Esophagus muscularis mucosa (tissue), 4 donors: ENCODE measurements at regions not wholly inside any gene's neighbourhood (a gene's known extent, or its start where the extent isn't known, plus 50 kb on each side); places are given as distances from the start of the nearest gene placed in this dataset.

ENCODE experiments used
- DNase-seq: peaks from one replicate; pipeline ENCODE4 v3.0.0-alpha.2; 2017; ENCODE audit errors: extremely low spot score
- H3K27ac ChIP-seq, 4 donors: fragments of 200-600 bp; sonication (generic); replicated peaks in 1 of 4; 1 replicate in 3 of 4; 2 replicates in 1 of 4; pipeline ENCODE4 v1.5.1; 2016 to 2019; ENCODE audit warnings: mild to moderate bottlenecking in 1 of 4
- H3K27me3 ChIP-seq, 4 donors: fragments of 200-600 bp; sonication (generic); one replicate each; pipeline versions ENCODE4 v1.5.1 to v1.6.0; 2016 to 2019
- H3K36me3 ChIP-seq, 4 donors: fragments of 200-600 bp; sonication (generic); one replicate each; pipeline ENCODE4 v1.5.1; 2016 to 2019
- H3K4me1 ChIP-seq, 4 donors: fragments of 200-600 bp; sonication (generic); one replicate each; pipeline ENCODE4 v1.5.1; 2016 to 2019
- H3K4me3 ChIP-seq, 4 donors: fragments of 200-600 bp; sonication (generic); 1 replicate in 2 of 4; 2 replicates in 2 of 4; pipeline ENCODE4 v1.5.1; 2016 to 2019; ENCODE audit warnings: mild to moderate bottlenecking in 4 of 4, moderate library complexity in 1 of 4
- H3K9me3 ChIP-seq, 4 donors: fragments of 200-600 bp; sonication (generic); 1 replicate in 3 of 4; 2 replicates in 1 of 4; pipeline ENCODE4 v1.5.1; 2016 to 2019
- EP300 ChIP-seq: sonication (generic); formaldehyde crosslinking; IDR thresholded peaks from one replicate; pipeline ENCODE4 v1.6.1; 2017; ENCODE audit warnings: antibody characterized with exemption
- POLR2A ChIP-seq: fragments of 450-650 bp; IDR thresholded peaks from one replicate; pipeline ENCODE4 v1.6.1; 2017; ENCODE audit warnings: antibody characterized with exemption, moderate library complexity, mild to moderate bottlenecking, low read depth
- POLR2AphosphoS5 ChIP-seq, 2 donors: sonication (generic); formaldehyde crosslinking; IDR thresholded peaks; one replicate each; pipeline ENCODE4 v1.6.1; 2017; ENCODE audit warnings: antibody characterized with exemption in 2 of 2
- WGBS: methylation state at CpG from one replicate; pipeline ENCODE4 v1.1.5; 2018; 5-methylcytosine and 5-hydroxymethylcytosine counted together
- intact Hi-C: fragments of 100-400 bp; cut with DNase I; formaldehyde crosslinking; loops from one replicate; pipeline ENCODE4 v1.15.1; 2023
- TF ChIP-seq, protein P1 (sequence below), 3 experiments: fragments of 200-600 bp in 2 of 3; fragments of 450-650 bp in 1 of 3; sonication (generic) in 2 of 3; IDR thresholded peaks; one replicate each; pipeline ENCODE4 v1.5.1; 2017 to 2019; ENCODE audit warnings: antibody characterized with exemption in 3 of 3, mild to moderate bottlenecking in 2 of 3, moderate library complexity in 1 of 3

DNA sequence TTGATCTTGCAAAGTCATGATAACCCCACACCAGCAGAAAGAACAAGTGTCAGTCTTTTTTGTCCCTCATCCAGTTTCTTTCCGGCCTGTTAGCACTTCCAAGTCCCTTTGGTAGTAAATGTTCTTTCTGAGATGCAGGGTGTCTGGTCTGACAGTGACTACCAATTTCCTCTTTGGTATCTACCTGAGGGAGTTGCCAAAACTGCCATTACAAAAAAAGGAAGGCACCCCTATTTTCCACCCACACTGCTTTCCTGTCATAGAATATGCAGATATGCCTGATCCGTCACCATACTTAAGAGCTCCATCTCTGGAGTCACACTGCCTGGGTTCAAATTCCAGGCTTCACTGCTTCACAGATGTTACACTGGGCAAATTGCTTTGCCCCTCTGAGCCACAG lies 72.4 kb downstream of the ZNF281 start:
- Histone ChIP-seq H3K4me1 (peaks cover 0 to 5% (median 2%) of the 10 kb centered on the region in 4 donors), H3K36me3 (no peaks in the 10 kb centered on the region), H3K27me3 (no peaks in the 10 kb centered on the region), H3K27ac (no peak overlapping the region), H3K4me3 (no peak overlapping the region), H3K9me3 (no peaks in the 10 kb centered on the region)
- TF ChIP-seq, protein P1, sequence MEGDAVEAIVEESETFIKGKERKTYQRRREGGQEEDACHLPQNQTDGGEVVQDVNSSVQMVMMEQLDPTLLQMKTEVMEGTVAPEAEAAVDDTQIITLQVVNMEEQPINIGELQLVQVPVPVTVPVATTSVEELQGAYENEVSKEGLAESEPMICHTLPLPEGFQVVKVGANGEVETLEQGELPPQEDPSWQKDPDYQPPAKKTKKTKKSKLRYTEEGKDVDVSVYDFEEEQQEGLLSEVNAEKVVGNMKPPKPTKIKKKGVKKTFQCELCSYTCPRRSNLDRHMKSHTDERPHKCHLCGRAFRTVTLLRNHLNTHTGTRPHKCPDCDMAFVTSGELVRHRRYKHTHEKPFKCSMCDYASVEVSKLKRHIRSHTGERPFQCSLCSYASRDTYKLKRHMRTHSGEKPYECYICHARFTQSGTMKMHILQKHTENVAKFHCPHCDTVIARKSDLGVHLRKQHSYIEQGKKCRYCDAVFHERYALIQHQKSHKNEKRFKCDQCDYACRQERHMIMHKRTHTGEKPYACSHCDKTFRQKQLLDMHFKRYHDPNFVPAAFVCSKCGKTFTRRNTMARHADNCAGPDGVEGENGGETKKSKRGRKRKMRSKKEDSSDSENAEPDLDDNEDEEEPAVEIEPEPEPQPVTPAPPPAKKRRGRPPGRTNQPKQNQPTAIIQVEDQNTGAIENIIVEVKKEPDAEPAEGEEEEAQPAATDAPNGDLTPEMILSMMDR (IDR thresholded peaks at IDR 0.05) = no peak
- TF ChIP-seq EP300 (no peak), POLR2A (no peak), POLR2AphosphoS5 (IDR thresholded peaks at IDR 0.05) (no peak)
- DNase-seq = no peak
- intact Hi-C loops = no loop called here
- WGBS = 67% methylated on average over 2 of the region's 2 CpGs

DNA sequence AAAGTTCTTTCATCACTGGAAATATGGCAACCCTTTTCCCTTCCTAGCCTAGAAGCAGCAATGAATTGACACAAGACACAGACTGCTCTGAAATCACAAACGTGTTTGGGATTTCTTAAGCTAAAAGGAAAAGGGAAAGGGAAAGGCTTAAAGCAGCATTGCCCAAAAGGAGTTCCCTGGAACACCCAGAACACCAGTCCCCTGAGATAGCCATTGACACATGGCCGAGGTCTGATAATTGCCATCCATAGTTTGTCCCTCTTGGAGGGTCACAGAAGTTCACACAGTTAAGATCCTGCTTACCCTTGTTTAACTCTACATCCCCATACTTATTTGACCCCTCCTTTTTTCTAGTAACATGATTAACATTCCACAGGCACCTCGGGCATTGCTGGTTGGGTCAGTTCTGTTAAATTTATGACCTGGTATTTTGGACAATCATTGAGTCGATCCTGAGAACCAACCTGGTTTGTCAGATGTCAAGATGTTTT lies 72.9 kb downstream of the ZNF281 start:
- no peak overlapping the region for H3K27ac ChIP-seq
- no peaks in the 10 kb centered on the region for H3K27me3 ChIP-seq
- peaks cover 0 to 5% (median 2%) of the 10 kb centered on the region in 4 donors for H3K4me1 ChIP-seq
- no peak overlapping the region for H3K4me3 ChIP-seq
- DNase-seq = no peak
- H3K9me3 ChIP-seq = no peaks in the 10 kb centered on the region
- WGBS = 46% methylated on average over 4 of the region's 4 CpGs
- intact Hi-C loops = no loop called here
- H3K36me3 ChIP-seq = no peaks in the 10 kb centered on the region
- no peak for TF ChIP-seq POLR2AphosphoS5 (IDR thresholded peaks at IDR 0.05)

DNA sequence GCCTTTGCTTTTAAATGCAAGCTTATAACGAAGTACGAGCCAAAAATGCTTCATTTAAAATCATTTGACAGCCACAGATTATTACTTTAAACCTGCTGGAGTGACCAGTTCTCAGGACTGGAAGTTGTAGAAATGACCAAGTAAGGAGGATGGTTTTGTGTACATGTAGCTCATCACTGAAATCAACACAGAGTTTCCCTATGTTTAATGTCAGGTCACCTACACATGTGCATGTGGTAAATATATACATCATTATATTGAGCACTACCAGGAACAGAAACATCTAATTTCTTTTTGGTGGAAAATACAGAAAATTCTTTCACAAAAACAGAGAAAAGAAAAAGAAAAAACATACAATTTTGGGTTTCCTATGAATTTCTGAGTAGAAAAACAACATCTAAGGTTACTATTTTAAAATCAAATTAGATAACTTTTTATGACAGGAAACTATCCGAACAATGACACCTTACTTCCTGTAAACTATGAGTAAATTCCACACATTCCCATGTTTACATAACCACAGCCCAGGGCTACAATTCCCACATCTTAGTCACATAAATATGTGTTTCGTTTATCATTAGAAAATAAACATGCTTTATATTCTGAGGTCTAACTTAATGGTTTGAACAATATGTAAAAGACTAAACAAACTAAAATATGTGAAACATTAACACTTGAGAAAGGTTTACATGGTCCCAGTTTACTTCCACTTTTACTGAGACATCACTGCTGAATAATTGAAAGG lies 73.6 kb downstream of the ZNF281 start:
- H3K27me3 ChIP-seq = no peaks in the 10 kb centered on the region
- no peak overlapping the region for H3K4me3 ChIP-seq
- no peaks in the 10 kb centered on the region for H3K9me3 ChIP-seq
- no peaks in the 10 kb centered on the region for H3K36me3 ChIP-seq
- WGBS = 61% methylated on average over 4 of the region's 4 CpGs
- H3K27ac ChIP-seq = no peak overlapping the region
- intact Hi-C loops = no loop called here
- H3K4me1 ChIP-seq = peaks cover 0 to 5% (median 2%) of the 10 kb centered on the region in 4 donors
- TF ChIP-seq, protein P1 (IDR thresholded peaks at IDR 0.05) = no peak
- TF ChIP-seq POLR2AphosphoS5 (IDR thresholded peaks at IDR 0.05) (no peak), POLR2A (no peak), EP300 (no peak)
- no peak for DNase-seq

DNA sequence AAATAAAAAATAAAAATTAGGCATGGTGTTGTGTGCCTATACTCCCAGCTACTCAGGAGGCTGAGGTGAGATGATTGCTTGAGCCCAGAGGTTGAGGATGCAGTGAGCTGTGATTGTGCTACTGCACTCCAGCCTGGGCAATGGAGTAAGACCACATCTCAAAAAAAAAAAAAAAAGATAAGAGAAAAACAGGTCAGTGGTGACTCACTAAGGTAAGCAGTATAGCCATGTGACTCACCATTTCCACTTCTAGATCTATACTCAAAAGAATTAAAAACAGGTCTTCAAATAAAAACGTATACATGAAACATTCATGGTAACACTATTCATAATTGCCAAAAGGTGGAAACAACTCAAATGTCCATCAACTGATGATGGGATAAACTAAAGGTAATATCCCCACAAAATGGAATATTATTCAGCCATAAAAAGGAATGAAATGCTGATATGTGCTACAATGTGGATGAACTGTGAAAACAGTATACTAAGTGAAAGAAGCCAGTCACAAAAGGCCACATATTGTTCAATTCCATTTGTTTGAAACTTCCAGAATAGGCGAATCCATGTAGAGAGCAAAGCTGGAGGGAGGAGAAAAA lies 75.1 kb downstream of the ZNF281 start:
- no peak for DNase-seq
- intact Hi-C loops = no loop called here
- Histone ChIP-seq H3K36me3 (no peaks in the 10 kb centered on the region), H3K27ac (no peak overlapping the region), H3K27me3 (no peaks in the 10 kb centered on the region), H3K4me1 (peaks cover 0 to 5% (median 2%) of the 10 kb centered on the region in 4 donors), H3K9me3 (no peaks in the 10 kb centered on the region), H3K4me3 (no peak overlapping the region)
- 85% methylated on average over 2 of the region's 2 CpGs for WGBS
- no peak for TF ChIP-seq POLR2AphosphoS5 (IDR thresholded peaks at IDR 0.05)

DNA sequence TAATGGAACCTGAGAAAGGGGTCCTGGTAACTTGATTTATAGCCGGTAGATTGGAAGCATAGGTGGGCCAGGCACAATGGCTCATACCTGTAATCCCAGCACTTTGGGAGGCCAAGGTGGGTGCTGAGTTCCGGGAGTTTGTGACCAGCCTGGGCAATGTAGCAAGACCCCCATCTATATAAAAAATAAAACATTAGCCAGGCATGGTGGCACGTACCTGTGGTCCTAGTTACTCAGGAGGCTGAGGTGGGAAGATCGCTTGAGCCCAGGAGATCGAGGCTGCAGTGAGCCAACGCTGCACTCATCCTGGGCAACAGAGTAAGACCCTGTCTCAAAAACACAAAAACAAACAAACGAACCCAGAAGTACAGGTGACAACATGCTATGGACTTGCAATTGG lies 76.5 kb downstream of the ZNF281 start:
- no peak for TF ChIP-seq POLR2A
- TF ChIP-seq, protein P1 (IDR thresholded peaks at IDR 0.05) = no peak
- TF ChIP-seq POLR2AphosphoS5 (IDR thresholded peaks at IDR 0.05) = no peak
- TF ChIP-seq EP300 = no peak
- H3K36me3 ChIP-seq = no peaks in the 10 kb centered on the region
- DNase-seq = no peak
- 94% methylated on average over 5 of the region's 7 CpGs for WGBS
- no peak overlapping the region for H3K4me3 ChIP-seq
- intact Hi-C loops = no loop called here
- no peaks in the 10 kb centered on the region for H3K9me3 ChIP-seq
- no peaks in the 10 kb centered on the region for H3K27me3 ChIP-seq
- no peak overlapping the region for H3K27ac ChIP-seq
- H3K4me1 ChIP-seq = peaks cover 0 to 5% (median 2%) of the 10 kb centered on the region in 4 donors
